NT2/D1 (cell line): ENCODE measurements at regions not wholly inside any gene's neighbourhood (a gene's known extent, or its start where the extent isn't known, plus 50 kb on each side); places are given as distances from the start of the nearest gene placed in this dataset.

Experiments
- DNase-seq: peaks from one replicate; pipeline ENCODE4 v3.0.0-alpha.2; 2011; ENCODE audit warnings: low read depth, low spot score
- H3K27me3 ChIP-seq: 2 replicates; pipeline ENCODE4 v1.6.0; 2011; ENCODE audit warnings: mild to moderate bottlenecking; ENCODE audit not compliant: insufficient read length, insufficient read depth
- H3K36me3 ChIP-seq: 2 replicates; pipeline ENCODE4 v1.6.1; 2011; ENCODE audit warnings: mild to moderate bottlenecking, low read length, mixed read lengths; ENCODE audit not compliant: insufficient read depth, insufficient read length
- H3K4me1 ChIP-seq: 2 replicates; pipeline ENCODE4 v1.5.1; 2011; ENCODE audit not compliant: insufficient read depth, insufficient read length
- H3K4me3 ChIP-seq: 2 replicates; pipeline ENCODE4 v1.5.1; 2011; ENCODE audit warnings: low read depth; ENCODE audit not compliant: insufficient read length
- H3K9ac ChIP-seq: 2 replicates; pipeline ENCODE4 v1.6.0; 2011; ENCODE audit warnings: low read depth; ENCODE audit not compliant: insufficient read length
- H3K9me3 ChIP-seq: 2 replicates; pipeline ENCODE4 v1.5.1; 2011; ENCODE audit warnings: mild to moderate bottlenecking, low read length; ENCODE audit not compliant: insufficient read depth
- SUZ12 ChIP-seq: IDR thresholded peaks from 2 replicates; pipeline ENCODE4 v1.6.1; 2011; ENCODE audit not compliant: insufficient read length, insufficient read depth; ENCODE audit errors: extremely low read depth
- YY1 ChIP-seq: IDR thresholded peaks from 2 replicates; pipeline ENCODE4 v1.6.1; 2011; ENCODE audit not compliant: insufficient read length, insufficient read depth
- ZNF274 ChIP-seq: IDR thresholded peaks from 2 replicates; pipeline ENCODE4 v1.6.1; 2011; ENCODE audit warnings: mild to moderate bottlenecking, low read depth, low read length

- no peak for DNase-seq
- no peaks in the 10 kb centered on the region for H3K27me3 ChIP-seq
- no peak for TF ChIP-seq ZNF274
- TF ChIP-seq SUZ12: no peak
- TF ChIP-seq YY1: no peak
Observed at GRCh38 chr11:134486704-134487103, 74.7 kb upstream of the B3GAT1 start.

GRCh38 chr11:134486106-134486505 lies 74.1 kb upstream of the B3GAT1 start:
- no peaks in the 10 kb centered on the region for H3K9me3 ChIP-seq
- no peaks in the 10 kb centered on the region for H3K4me1 ChIP-seq
- no peaks in the 10 kb centered on the region for H3K36me3 ChIP-seq
- DNase-seq: no peak
- H3K27me3 ChIP-seq: no peaks in the 10 kb centered on the region
- no peak overlapping the region for H3K9ac ChIP-seq
- no peak overlapping the region for H3K4me3 ChIP-seq
- TF ChIP-seq SUZ12 (no peak), YY1 (no peak), ZNF274 (no peak)

More at GRCh38 chr11:134486704-134487103, 74.7 kb upstream of the B3GAT1 start:
- Histone ChIP-seq H3K4me3 (no peak overlapping the region), H3K36me3 (no peaks in the 10 kb centered on the region), H3K4me1 (no peaks in the 10 kb centered on the region), H3K9ac (no peak overlapping the region), H3K9me3 (no peaks in the 10 kb centered on the region)

GRCh38 chr11:134485316-134485715 lies 73.3 kb upstream of the B3GAT1 start:
- H3K9me3 ChIP-seq: no peaks in the 10 kb centered on the region
- no peak for DNase-seq

GRCh38 chr11:134483857-134484256 lies 71.8 kb upstream of the B3GAT1 start:
- H3K9me3 ChIP-seq: no peaks in the 10 kb centered on the region

More at GRCh38 chr11:134485316-134485715, 73.3 kb upstream of the B3GAT1 start:
- Histone ChIP-seq H3K36me3 (no peaks in the 10 kb centered on the region), H3K9ac (no peak overlapping the region), H3K4me1 (no peaks in the 10 kb centered on the region), H3K4me3 (no peak overlapping the region), H3K27me3 (no peaks in the 10 kb centered on the region)
- TF ChIP-seq SUZ12: no peak
- TF ChIP-seq YY1: no peak
- TF ChIP-seq ZNF274: no peak

GRCh38 chr11:134483291-134483690 lies 71.2 kb upstream of the B3GAT1 start:
- Histone ChIP-seq H3K36me3 (no peaks in the 10 kb centered on the region), H3K4me3 (no peak overlapping the region), H3K27me3 (no peaks in the 10 kb centered on the region), H3K9me3 (no peaks in the 10 kb centered on the region), H3K9ac (no peak overlapping the region), H3K4me1 (peaks cover 5% of the 10 kb centered on the region)
- no peak for DNase-seq
- TF ChIP-seq SUZ12 (no peak), ZNF274 (no peak), YY1 (no peak)

More at GRCh38 chr11:134483857-134484256, 71.8 kb upstream of the B3GAT1 start:
- Histone ChIP-seq H3K27me3 (no peaks in the 10 kb centered on the region), H3K9ac (no peak overlapping the region), H3K36me3 (no peaks in the 10 kb centered on the region), H3K4me3 (no peak overlapping the region), H3K4me1 (peaks cover 5% of the 10 kb centered on the region)
- no peak for TF ChIP-seq ZNF274
- no peak for TF ChIP-seq SUZ12
- no peak for TF ChIP-seq YY1
- DNase-seq: no peak

GRCh38 chr11:134482865-134483264 lies 70.8 kb upstream of the B3GAT1 start:
- DNase-seq: no peak
- H3K9me3 ChIP-seq: no peaks in the 10 kb centered on the region
- H3K4me3 ChIP-seq: no peak overlapping the region
- no peaks in the 10 kb centered on the region for H3K36me3 ChIP-seq
- TF ChIP-seq ZNF274 (no peak), YY1 (no peak), SUZ12 (no peak)
- no peaks in the 10 kb centered on the region for H3K27me3 ChIP-seq
- no peak overlapping the region for H3K9ac ChIP-seq
- peaks cover 10% of the 10 kb centered on the region for H3K4me1 ChIP-seq

- no peaks in the 10 kb centered on the region for H3K27me3 ChIP-seq
- no peak for TF ChIP-seq ZNF274
- TF ChIP-seq YY1: no peak
- no peak for TF ChIP-seq SUZ12
- no peaks in the 10 kb centered on the region for H3K36me3 ChIP-seq
- H3K9me3 ChIP-seq: no peaks in the 10 kb centered on the region
- no peak overlapping the region for H3K4me3 ChIP-seq
- H3K4me1 ChIP-seq: peaks cover 10% of the 10 kb centered on the region
- DNase-seq: no peak
- no peak overlapping the region for H3K9ac ChIP-seq
Observed at GRCh38 chr11:134481933-134482527, 70.0 kb upstream of the B3GAT1 start.

GRCh38 chr11:134481135-134481534 lies 69.1 kb upstream of the B3GAT1 start:
- no peak for DNase-seq
- Histone ChIP-seq H3K9me3 (no peaks in the 10 kb centered on the region), H3K36me3 (no peaks in the 10 kb centered on the region), H3K4me1 (peaks cover 10% of the 10 kb centered on the region), H3K27me3 (no peaks in the 10 kb centered on the region), H3K9ac (no peak overlapping the region), H3K4me3 (no peak overlapping the region)
- no peak for TF ChIP-seq SUZ12
- TF ChIP-seq ZNF274: no peak
- TF ChIP-seq YY1: no peak
